Neural cell (in vitro differentiated cells): ENCODE measurements at regions not wholly inside any gene's neighbourhood (a gene's known extent, or its start where the extent isn't known, plus 50 kb on each side); places are given as distances from the start of the nearest gene placed in this dataset.

ENCODE experiments used
- CTCF ChIP-seq: fragments of 450-650 bp; IDR thresholded peaks from 2 replicates; pipeline ENCODE4 v1.5.1; 2014; ENCODE audit warnings: antibody characterized with exemption, mild to moderate bottlenecking, moderate library complexity; ENCODE audit not compliant: poor library complexity, severe bottlenecking
- EP300 ChIP-seq: fragments of 450-650 bp; conservative IDR thresholded peaks from 2 replicates; pipeline ENCODE4 v1.6.1; 2014; ENCODE audit warnings: antibody characterized with exemption, mild to moderate bottlenecking, moderate library complexity; ENCODE audit not compliant: poor library complexity, severe bottlenecking
- EZH2 ChIP-seq: fragments of 200-600, 300-800 bp; shearing (Covaris generic), sonication (generic); IDR thresholded peaks from 2 replicates; pipeline ENCODE4 v1.6.1; 2014; ENCODE audit warnings: antibody characterized with exemption, low read length, borderline replicate concordance, mild to moderate bottlenecking; ENCODE audit not compliant: insufficient read depth, poor library complexity, severe bottlenecking
- POLR2AphosphoS5 ChIP-seq: IDR thresholded peaks from 2 replicates; pipeline ENCODE4 v1.6.1; 2012
- RAD21 ChIP-seq: fragments of 450-650 bp; conservative IDR thresholded peaks from 2 replicates; pipeline ENCODE4 v1.6.1; 2014; ENCODE audit warnings: antibody characterized with exemption, mild to moderate bottlenecking, moderate library complexity
- REST ChIP-seq: IDR thresholded peaks from 2 replicates; pipeline ENCODE4 v1.6.1; 2012; ENCODE audit warnings: borderline replicate concordance
- SMC3 ChIP-seq: fragments of 450-650 bp; conservative IDR thresholded peaks from 2 replicates; pipeline ENCODE4 v1.6.1; 2014; ENCODE audit warnings: antibody characterized with exemption, mild to moderate bottlenecking, moderate library complexity; ENCODE audit not compliant: poor library complexity
- TAF1 ChIP-seq: IDR thresholded peaks from 2 replicates; pipeline ENCODE4 v1.6.1; 2012; ENCODE audit warnings: low read depth

DNA sequence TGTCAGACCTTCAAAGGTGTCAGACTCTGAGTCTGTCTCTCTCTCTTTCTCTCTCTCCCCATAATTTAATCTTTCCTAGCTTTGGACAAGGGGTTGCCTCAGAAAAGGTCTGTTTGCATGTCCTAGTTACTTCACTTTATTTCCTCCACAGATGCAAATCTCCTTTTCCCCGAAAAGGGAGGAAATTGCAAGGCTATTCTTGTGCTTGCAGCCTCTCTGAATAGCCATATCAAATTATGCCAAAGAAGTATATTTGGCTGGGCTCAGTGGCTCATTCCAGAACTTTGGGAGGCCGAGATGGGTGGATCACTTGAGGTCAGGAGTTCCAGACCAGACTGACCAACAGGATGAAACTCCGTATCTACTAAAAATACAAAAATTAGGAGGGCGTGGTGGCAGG is 145.6 kb upstream of the GATB start:
- TF ChIP-seq CTCF (no peak), EZH2 (no peak), REST (no peak), RAD21 (no peak), EP300 (no peak), TAF1 (no peak), SMC3 (no peak), POLR2AphosphoS5 (no peak)
